T-helper 1 cell treated with Interleukin-12 subunit alpha and Interleukin-12 subunit beta and Interleukin-4 antibody, amounts not matched to agents 30 ng/mL and 1 ng/mL, for 36 hours (primary cell): ENCODE measurements at regions not wholly inside any gene's neighbourhood (a gene's known extent, or its start where the extent isn't known, plus 50 kb on each side); places are given as distances from the start of the nearest gene placed in this dataset.

Experiments used
- intact Hi-C: fragments of 100-400 bp; cut with micrococcal nuclease; formaldehyde crosslinking; loops from one replicate; pipeline ENCODE4 v1.15.1; 2024

GRCh38 chr3:55244247-55244646 is 242.9 kb downstream of the WNT5A start:
- intact Hi-C loops, result no loop called here

- intact Hi-C loops, result no loop called here
These were observed 243.4 kb downstream of the WNT5A start for GRCh38 chr3:55243678-55244077.

- intact Hi-C loops, result no loop called here
These were observed 244.2 kb downstream of the WNT5A start for GRCh38 chr3:55242921-55243320.

GRCh38 chr3:55241098-55241497 is 246.0 kb downstream of the WNT5A start:
- intact Hi-C loops, result no loop called here

GRCh38 chr3:55235416-55235815 is 251.7 kb downstream of the WNT5A start:
- intact Hi-C loops, result no loop called here

- intact Hi-C loops, result no loop called here
These were observed 260.4 kb downstream of the WNT5A start for GRCh38 chr3:55226696-55227095.

- intact Hi-C loops, result no loop called here
These were observed 268.5 kb downstream of the WNT5A start for GRCh38 chr3:55218577-55218976.

GRCh38 chr3:55207744-55208143 is 279.4 kb downstream of the WNT5A start:
- intact Hi-C loops, result no loop called here

GRCh38 chr3:55205990-55206389 is 278.1 kb upstream of the LRTM1 start:
- intact Hi-C loops, result no loop called here

GRCh38 chr3:55204417-55204816 is 276.6 kb upstream of the LRTM1 start:
- intact Hi-C loops, result no loop called here

GRCh38 chr3:55203546-55203945 is 275.7 kb upstream of the LRTM1 start:
- intact Hi-C loops, result no loop called here

- intact Hi-C loops, result no loop called here
These were observed 275.1 kb upstream of the LRTM1 start for GRCh38 chr3:55203006-55203405.

GRCh38 chr3:55202326-55202725 is 274.5 kb upstream of the LRTM1 start:
- intact Hi-C loops, result no loop called here

- intact Hi-C loops, result no loop called here
These were observed 273.9 kb upstream of the LRTM1 start for GRCh38 chr3:55201779-55202178.

GRCh38 chr3:55200906-55201305 is 273.0 kb upstream of the LRTM1 start:
- intact Hi-C loops, result no loop called here

- intact Hi-C loops, result no loop called here
These were observed 270.7 kb upstream of the LRTM1 start for GRCh38 chr3:55198554-55198953.

- intact Hi-C loops, result no loop called here
These were observed 269.2 kb upstream of the LRTM1 start for GRCh38 chr3:55197021-55197420.

- intact Hi-C loops, result no loop called here
These were observed 268.6 kb upstream of the LRTM1 start for GRCh38 chr3:55196495-55196894.

- intact Hi-C loops, result no loop called here
These were observed 266.5 kb upstream of the LRTM1 start for GRCh38 chr3:55194376-55194775.

- intact Hi-C loops, result no loop called here
These were observed 264.3 kb upstream of the LRTM1 start for GRCh38 chr3:55191911-55192775.

- intact Hi-C loops, result no loop called here
These were observed 262.5 kb upstream of the LRTM1 start for GRCh38 chr3:55190331-55190730.

GRCh38 chr3:55189359-55189801 is 261.5 kb upstream of the LRTM1 start:
- intact Hi-C loops, result no loop called here

GRCh38 chr3:55185380-55185779 is 257.5 kb upstream of the LRTM1 start:
- intact Hi-C loops, result no loop called here
